ENCODE measurements at regions not wholly inside any gene's neighbourhood (a gene's known extent, or its start where the extent isn't known, plus 50 kb on each side); places are given as distances from the start of the nearest gene placed in this dataset.

DNA sequence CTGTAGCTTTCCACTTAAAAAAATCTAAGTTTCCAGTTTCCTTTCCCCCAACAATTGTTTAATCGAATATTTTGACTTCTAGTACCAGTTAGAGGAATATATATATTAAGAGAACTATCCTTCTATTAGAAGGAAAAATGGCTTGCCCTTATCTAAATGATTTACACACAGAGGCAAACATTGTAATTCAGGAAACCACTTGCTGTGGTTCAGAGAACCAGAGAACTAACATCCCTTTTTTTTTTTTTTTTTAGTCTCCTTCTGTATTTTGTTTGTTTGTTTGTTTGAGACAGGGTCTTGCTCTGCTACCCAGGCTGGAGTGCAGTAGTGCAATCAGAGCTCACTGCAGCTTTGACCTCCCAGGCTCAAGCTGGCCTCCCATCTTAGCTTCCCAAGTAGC lies 746.6 kb downstream of the VRK1 start:
- TF ChIP-seq, protein P1, sequence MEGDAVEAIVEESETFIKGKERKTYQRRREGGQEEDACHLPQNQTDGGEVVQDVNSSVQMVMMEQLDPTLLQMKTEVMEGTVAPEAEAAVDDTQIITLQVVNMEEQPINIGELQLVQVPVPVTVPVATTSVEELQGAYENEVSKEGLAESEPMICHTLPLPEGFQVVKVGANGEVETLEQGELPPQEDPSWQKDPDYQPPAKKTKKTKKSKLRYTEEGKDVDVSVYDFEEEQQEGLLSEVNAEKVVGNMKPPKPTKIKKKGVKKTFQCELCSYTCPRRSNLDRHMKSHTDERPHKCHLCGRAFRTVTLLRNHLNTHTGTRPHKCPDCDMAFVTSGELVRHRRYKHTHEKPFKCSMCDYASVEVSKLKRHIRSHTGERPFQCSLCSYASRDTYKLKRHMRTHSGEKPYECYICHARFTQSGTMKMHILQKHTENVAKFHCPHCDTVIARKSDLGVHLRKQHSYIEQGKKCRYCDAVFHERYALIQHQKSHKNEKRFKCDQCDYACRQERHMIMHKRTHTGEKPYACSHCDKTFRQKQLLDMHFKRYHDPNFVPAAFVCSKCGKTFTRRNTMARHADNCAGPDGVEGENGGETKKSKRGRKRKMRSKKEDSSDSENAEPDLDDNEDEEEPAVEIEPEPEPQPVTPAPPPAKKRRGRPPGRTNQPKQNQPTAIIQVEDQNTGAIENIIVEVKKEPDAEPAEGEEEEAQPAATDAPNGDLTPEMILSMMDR (IDR thresholded peaks at IDR 0.05; ENCODE audit: insufficient read depth, low read length) = no peak
- TF ChIP-seq, protein P2, sequence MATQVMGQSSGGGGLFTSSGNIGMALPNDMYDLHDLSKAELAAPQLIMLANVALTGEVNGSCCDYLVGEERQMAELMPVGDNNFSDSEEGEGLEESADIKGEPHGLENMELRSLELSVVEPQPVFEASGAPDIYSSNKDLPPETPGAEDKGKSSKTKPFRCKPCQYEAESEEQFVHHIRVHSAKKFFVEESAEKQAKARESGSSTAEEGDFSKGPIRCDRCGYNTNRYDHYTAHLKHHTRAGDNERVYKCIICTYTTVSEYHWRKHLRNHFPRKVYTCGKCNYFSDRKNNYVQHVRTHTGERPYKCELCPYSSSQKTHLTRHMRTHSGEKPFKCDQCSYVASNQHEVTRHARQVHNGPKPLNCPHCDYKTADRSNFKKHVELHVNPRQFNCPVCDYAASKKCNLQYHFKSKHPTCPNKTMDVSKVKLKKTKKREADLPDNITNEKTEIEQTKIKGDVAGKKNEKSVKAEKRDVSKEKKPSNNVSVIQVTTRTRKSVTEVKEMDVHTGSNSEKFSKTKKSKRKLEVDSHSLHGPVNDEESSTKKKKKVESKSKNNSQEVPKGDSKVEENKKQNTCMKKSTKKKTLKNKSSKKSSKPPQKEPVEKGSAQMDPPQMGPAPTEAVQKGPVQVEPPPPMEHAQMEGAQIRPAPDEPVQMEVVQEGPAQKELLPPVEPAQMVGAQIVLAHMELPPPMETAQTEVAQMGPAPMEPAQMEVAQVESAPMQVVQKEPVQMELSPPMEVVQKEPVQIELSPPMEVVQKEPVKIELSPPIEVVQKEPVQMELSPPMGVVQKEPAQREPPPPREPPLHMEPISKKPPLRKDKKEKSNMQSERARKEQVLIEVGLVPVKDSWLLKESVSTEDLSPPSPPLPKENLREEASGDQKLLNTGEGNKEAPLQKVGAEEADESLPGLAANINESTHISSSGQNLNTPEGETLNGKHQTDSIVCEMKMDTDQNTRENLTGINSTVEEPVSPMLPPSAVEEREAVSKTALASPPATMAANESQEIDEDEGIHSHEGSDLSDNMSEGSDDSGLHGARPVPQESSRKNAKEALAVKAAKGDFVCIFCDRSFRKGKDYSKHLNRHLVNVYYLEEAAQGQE (IDR thresholded peaks at IDR 0.05; ENCODE audit: insufficient replicate concordance, low read depth) = no peak
- TF ChIP-seq POLR2AphosphoS5 (IDR thresholded peaks at IDR 0.05; ENCODE audit: low read depth) = no peak
